Chondrocyte (in vitro differentiated cells): ENCODE measurements at regions not wholly inside any gene's neighbourhood (a gene's known extent, or its start where the extent isn't known, plus 50 kb on each side); places are given as distances from the start of the nearest gene placed in this dataset.

ENCODE experiments used
- DNase-seq: peaks from one replicate; pipeline ENCODE4 v3.0.0; 2021; ENCODE audit warnings: mixed read lengths, low spot score
- H3K27ac Mint-ChIP-seq: one replicate; pipeline ENCODE4 v1.8.0; 2021; ENCODE audit warnings: mild to moderate bottlenecking, moderate library complexity, mixed read lengths; ENCODE audit not compliant: unreplicated experiment
- H3K27me3 Mint-ChIP-seq: 2 replicates; pipeline ENCODE4 v1.8.0; 2021; ENCODE audit warnings: low read depth, mixed read lengths
- H3K36me3 Mint-ChIP-seq: 2 replicates; pipeline ENCODE4 v1.8.0; 2021; ENCODE audit warnings: low read depth, mixed read lengths
- H3K4me1 Mint-ChIP-seq: 2 replicates; pipeline ENCODE4 v1.8.0; 2021; ENCODE audit warnings: low read depth, mild to moderate bottlenecking, mixed read lengths
- H3K4me3 Mint-ChIP-seq: one replicate; pipeline ENCODE4 v1.8.0; 2021; ENCODE audit warnings: mild to moderate bottlenecking, moderate library complexity, mixed read lengths; ENCODE audit not compliant: unreplicated experiment
- H3K9me3 Mint-ChIP-seq: 2 replicates; pipeline ENCODE4 v1.8.0; 2021; ENCODE audit warnings: low read depth, mixed read lengths
- CTCF ChIP-seq: fragments of 200-600 bp; sonication (generic); IDR thresholded peaks from 2 replicates; pipeline ENCODE4 v1.5.0; 2021; ENCODE audit warnings: antibody characterized with exemption, mild to moderate bottlenecking, moderate library complexity

DNA sequence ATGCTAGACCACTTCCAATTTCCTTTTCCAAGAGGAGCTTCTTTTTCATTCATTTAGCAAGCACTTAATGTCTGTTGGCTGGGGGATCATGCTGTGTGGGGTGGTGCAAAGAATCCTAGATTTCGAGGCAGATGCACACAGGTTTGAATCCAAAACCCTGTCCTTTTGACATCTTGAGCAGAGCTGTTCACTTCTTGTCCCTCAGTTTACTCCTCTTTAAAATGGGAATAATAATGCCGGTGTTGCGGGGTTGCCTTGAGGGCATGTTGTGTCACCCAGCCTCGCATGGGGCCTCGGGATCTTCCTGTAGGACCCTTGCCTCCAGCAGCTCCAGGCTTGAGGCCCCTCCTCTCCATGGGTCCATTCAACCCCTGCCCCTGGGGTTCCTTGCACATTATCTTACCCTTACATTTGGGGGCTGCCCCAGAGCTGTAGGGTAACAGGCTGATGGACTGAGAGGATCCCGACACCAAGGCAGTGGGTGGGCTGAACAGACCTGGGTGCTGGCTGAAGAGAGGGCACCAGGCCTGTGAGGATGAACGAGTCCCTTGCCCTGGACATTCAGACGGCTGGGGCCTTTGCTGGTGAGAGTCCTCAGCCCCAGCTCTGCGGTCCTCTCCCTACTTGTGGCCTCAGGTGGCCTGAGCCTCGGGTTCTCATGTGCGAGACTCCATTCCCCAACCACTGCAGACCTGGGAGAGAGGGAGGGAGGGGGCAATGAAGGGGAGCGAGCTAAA is 145.8 kb downstream of the BARX1 start:
- Mint-ChIP-seq H3K4me1 (no peaks in the 10 kb centered on the region), H3K4me3 (no peak overlapping the region), H3K9me3 (peaks cover 5% of the 10 kb centered on the region), H3K36me3 (peaks cover 3% of the 10 kb centered on the region), H3K27ac (no peak overlapping the region), H3K27me3 (peaks cover 16% of the 10 kb centered on the region)
- no peak for TF ChIP-seq CTCF
- no peak for DNase-seq

DNA sequence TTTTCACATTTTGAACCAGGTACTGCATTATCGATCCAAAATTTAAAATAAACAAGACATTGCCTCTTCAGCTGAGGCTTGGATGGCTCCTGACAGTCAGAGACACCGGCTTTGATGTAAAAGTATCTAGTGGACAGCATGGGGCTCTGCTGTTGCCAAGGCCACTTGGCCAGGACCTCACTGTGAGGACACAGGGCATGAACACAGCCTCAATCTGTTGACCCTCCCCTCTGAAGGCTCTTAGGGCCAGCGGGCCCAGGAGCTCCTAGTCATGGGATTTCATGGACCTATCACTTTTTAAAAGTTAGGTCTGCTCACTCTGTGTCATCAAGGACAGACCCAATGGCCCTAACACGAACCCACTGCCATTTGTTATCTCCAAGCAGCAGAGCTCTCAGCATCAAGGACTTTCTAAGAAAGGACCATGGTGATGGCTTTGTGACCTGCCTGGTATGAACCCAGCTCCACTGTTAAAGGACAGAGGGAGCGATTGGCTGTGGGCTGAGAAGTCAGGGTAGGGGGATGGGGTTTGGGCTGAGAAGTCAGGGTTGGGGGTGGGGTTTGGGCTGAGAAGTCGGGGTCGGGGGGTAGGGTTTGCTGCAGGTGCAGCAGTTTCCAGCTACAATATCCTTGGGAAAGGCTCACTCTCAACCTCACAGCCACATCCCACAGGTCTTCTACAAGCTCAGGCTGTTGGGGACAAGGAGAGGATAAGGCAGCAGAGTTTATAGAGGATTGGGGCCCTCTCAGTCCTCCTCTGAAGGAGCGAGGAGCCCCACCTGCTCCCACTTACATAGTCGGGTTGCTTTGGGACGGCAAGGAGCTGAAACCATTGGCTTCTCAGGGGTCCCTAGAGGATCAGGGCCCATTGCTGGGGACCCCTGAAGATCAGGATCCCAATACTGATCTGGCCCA is 146.8 kb downstream of the BARX1 start:
- Mint-ChIP-seq H3K4me1 (no peaks in the 10 kb centered on the region), H3K27ac (no peak overlapping the region), H3K27me3 (peaks cover 17% of the 10 kb centered on the region), H3K36me3 (peaks cover 3% of the 10 kb centered on the region), H3K4me3 (no peak overlapping the region), H3K9me3 (peaks cover 5% of the 10 kb centered on the region)
- no peak for DNase-seq
- TF ChIP-seq CTCF: no peak

- no peak for TF ChIP-seq CTCF
- Mint-ChIP-seq H3K9me3 (peaks cover 5% of the 10 kb centered on the region), H3K4me3 (no peak overlapping the region), H3K4me1 (no peaks in the 10 kb centered on the region), H3K27me3 (peaks cover 18% of the 10 kb centered on the region), H3K36me3 (peaks cover 3% of the 10 kb centered on the region), H3K27ac (no peak overlapping the region)
- no peak for DNase-seq
These were observed 147.7 kb downstream of the BARX1 start for GRCh38 chr9:93807166-93808074.

- Mint-ChIP-seq H3K27ac (no peak overlapping the region), H3K36me3 (peaks cover 3% of the 10 kb centered on the region), H3K4me1 (no peaks in the 10 kb centered on the region), H3K27me3 (peaks cover 29% of the 10 kb centered on the region), H3K9me3 (peaks cover 16% of the 10 kb centered on the region), H3K4me3 (no peak overlapping the region)
- TF ChIP-seq CTCF: no peak
- DNase-seq: no peak
These were observed 153.4 kb downstream of the BARX1 start for GRCh38 chr9:93801581-93802284.
